ENCODE measurements at regions not wholly inside any gene's neighbourhood (a gene's known extent, or its start where the extent isn't known, plus 50 kb on each side); places are given as distances from the start of the nearest gene placed in this dataset.

DNA sequence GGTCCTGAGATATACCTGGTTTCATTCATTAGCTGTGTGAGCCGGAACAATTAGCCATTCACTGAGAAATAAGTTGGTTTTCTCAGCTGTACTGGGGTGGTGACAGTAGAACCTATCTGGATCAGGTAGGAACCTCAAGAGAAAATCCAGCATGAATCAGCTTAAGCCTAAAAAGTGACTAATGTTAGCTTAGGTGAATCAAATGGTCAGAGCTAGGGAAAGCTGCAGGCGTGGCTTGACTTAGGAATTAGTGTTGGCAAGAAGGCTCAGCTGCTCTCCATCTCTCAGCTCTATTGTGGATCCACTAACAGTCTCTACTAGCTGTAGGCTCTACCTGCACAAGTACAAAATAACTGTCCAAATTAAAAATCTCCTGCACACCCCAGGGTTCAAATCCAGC is 1025.5 kb downstream of the RAB28 start:
- no peaks in the 10 kb centered on the region for H4K20me1 ChIP-seq (ENCODE audit: insufficient read depth, low read length)
- H3K9me3 ChIP-seq (ENCODE audit: insufficient read depth, low read length) = no peaks in the 10 kb centered on the region
- H3K36me3 ChIP-seq (replicated peaks; ENCODE audit: low read depth, low read length) = no peaks in the 10 kb centered on the region
- no peak overlapping the region for H3K9ac ChIP-seq (ENCODE audit: low read length)
- no peak overlapping the region for H3K27ac ChIP-seq (ENCODE audit: low read length)
- H3K79me2 ChIP-seq (ENCODE audit: low read length) = no peaks in the 10 kb centered on the region
- TF ChIP-seq, protein P1, sequence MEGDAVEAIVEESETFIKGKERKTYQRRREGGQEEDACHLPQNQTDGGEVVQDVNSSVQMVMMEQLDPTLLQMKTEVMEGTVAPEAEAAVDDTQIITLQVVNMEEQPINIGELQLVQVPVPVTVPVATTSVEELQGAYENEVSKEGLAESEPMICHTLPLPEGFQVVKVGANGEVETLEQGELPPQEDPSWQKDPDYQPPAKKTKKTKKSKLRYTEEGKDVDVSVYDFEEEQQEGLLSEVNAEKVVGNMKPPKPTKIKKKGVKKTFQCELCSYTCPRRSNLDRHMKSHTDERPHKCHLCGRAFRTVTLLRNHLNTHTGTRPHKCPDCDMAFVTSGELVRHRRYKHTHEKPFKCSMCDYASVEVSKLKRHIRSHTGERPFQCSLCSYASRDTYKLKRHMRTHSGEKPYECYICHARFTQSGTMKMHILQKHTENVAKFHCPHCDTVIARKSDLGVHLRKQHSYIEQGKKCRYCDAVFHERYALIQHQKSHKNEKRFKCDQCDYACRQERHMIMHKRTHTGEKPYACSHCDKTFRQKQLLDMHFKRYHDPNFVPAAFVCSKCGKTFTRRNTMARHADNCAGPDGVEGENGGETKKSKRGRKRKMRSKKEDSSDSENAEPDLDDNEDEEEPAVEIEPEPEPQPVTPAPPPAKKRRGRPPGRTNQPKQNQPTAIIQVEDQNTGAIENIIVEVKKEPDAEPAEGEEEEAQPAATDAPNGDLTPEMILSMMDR (IDR thresholded peaks at IDR 0.05; ENCODE audit: low read depth, low read length) = no peak
- no peak for TF ChIP-seq EZH2phosphoT487 (IDR thresholded peaks at IDR 0.05; ENCODE audit: low read depth)
- H3K4me3 ChIP-seq (ENCODE audit: low read length) = no peak overlapping the region
- H3K4me1 ChIP-seq (ENCODE audit: low read length) = no peaks in the 10 kb centered on the region
- no peaks in the 10 kb centered on the region for H3K27me3 ChIP-seq (ENCODE audit: low read depth, low read length)
- no peak overlapping the region for H2AFZ ChIP-seq (ENCODE audit: low read depth, low read length)
- H3K4me2 ChIP-seq (ENCODE audit: low read length) = no peak overlapping the region

GRCh38 chr4:12452291-12452690 is 1023.6 kb upstream of the HS3ST1 start:
- TF ChIP-seq, protein P1 (IDR thresholded peaks at IDR 0.05; ENCODE audit: low read depth, low read length) = no peak
- TF ChIP-seq EZH2phosphoT487 (IDR thresholded peaks at IDR 0.05; ENCODE audit: low read depth) = no peak

DNA sequence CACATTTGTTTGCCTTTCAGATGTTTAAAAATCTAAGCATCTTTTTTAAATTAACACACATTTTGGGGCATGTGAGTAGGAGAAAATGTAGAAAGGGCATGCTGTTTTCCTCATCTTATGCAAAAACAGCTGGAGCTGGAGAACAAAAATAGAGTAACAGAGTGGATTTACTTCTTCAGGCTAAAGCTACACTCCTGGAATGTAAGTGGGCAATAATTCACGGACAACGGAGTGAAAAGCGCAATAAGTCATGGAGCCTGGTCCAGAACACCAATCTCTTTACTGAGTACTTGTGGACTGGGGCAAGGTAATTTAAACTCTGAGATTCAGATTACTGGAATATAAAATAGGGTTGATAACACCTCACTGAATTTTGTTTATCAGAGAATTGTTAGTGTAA is 1018.8 kb upstream of the HS3ST1 start:
- no peak for TF ChIP-seq EZH2phosphoT487 (IDR thresholded peaks at IDR 0.05; ENCODE audit: low read depth)
- TF ChIP-seq, protein P1 (IDR thresholded peaks at IDR 0.05; ENCODE audit: low read depth, low read length) = no peak
- no peaks in the 10 kb centered on the region for H3K27me3 ChIP-seq (ENCODE audit: low read depth, low read length)
- H3K9me3 ChIP-seq (ENCODE audit: insufficient read depth, low read length) = no peaks in the 10 kb centered on the region
- no peak overlapping the region for H3K9ac ChIP-seq (ENCODE audit: low read length)
- no peaks in the 10 kb centered on the region for H3K79me2 ChIP-seq (ENCODE audit: low read length)
- no peaks in the 10 kb centered on the region for H3K4me1 ChIP-seq (ENCODE audit: low read length)
- H2AFZ ChIP-seq (ENCODE audit: low read depth, low read length) = no peak overlapping the region
- no peak overlapping the region for H3K4me2 ChIP-seq (ENCODE audit: low read length)
- H3K27ac ChIP-seq (ENCODE audit: low read length) = no peak overlapping the region
- H3K36me3 ChIP-seq (replicated peaks; ENCODE audit: low read depth, low read length) = no peaks in the 10 kb centered on the region
- H4K20me1 ChIP-seq (ENCODE audit: insufficient read depth, low read length) = no peaks in the 10 kb centered on the region
- no peak overlapping the region for H3K4me3 ChIP-seq (ENCODE audit: low read length)

More at GRCh38 chr4:12452291-12452690, 1023.6 kb upstream of the HS3ST1 start:
- Histone ChIP-seq H3K4me2 (ENCODE audit: low read length) (no peak overlapping the region), H4K20me1 (ENCODE audit: insufficient read depth, low read length) (no peaks in the 10 kb centered on the region), H3K36me3 (replicated peaks; ENCODE audit: low read depth, low read length) (no peaks in the 10 kb centered on the region), H3K79me2 (ENCODE audit: low read length) (no peaks in the 10 kb centered on the region), H3K4me1 (ENCODE audit: low read length) (no peaks in the 10 kb centered on the region), H3K27ac (ENCODE audit: low read length) (no peak overlapping the region), H2AFZ (ENCODE audit: low read depth, low read length) (no peak overlapping the region), H3K4me3 (ENCODE audit: low read length) (no peak overlapping the region), H3K9me3 (ENCODE audit: insufficient read depth, low read length) (no peaks in the 10 kb centered on the region), H3K9ac (ENCODE audit: low read length) (no peak overlapping the region), H3K27me3 (ENCODE audit: low read depth, low read length) (no peaks in the 10 kb centered on the region)

DNA sequence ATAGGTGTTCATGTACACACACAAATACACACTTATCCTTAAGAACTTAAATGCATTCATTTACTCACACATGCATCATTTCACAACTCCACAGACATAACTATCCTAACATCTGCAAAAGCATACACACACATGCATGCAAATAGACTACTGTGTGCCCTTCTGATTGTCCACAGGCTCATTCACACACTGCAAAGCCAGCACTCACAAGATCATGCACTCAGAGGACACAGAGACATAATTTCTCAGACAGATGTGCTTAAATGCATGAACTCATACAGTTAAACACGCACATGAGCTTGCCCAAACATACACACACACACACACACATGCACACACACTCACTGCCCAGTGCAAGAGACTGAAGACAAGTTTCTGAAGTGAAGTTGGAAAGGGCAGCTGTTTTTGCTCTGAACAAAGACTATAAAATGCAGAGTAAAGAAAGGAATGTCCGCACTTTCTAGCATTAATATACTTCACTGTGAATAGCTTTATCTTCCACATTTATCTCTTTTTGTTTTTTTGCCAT is 1018.0 kb upstream of the HS3ST1 start:
- Histone ChIP-seq H3K27me3 (ENCODE audit: low read depth, low read length) (no peaks in the 10 kb centered on the region), H3K79me2 (ENCODE audit: low read length) (no peaks in the 10 kb centered on the region), H3K9ac (ENCODE audit: low read length) (no peak overlapping the region), H3K4me3 (ENCODE audit: low read length) (no peak overlapping the region), H3K36me3 (replicated peaks; ENCODE audit: low read depth, low read length) (no peaks in the 10 kb centered on the region), H3K4me1 (ENCODE audit: low read length) (no peaks in the 10 kb centered on the region), H3K9me3 (ENCODE audit: insufficient read depth, low read length) (no peaks in the 10 kb centered on the region), H2AFZ (ENCODE audit: low read depth, low read length) (no peak overlapping the region), H3K4me2 (ENCODE audit: low read length) (no peak overlapping the region), H3K27ac (ENCODE audit: low read length) (no peak overlapping the region), H4K20me1 (ENCODE audit: insufficient read depth, low read length) (no peaks in the 10 kb centered on the region)
- TF ChIP-seq EZH2phosphoT487 (IDR thresholded peaks at IDR 0.05; ENCODE audit: low read depth) = no peak
- TF ChIP-seq, protein P1 (IDR thresholded peaks at IDR 0.05; ENCODE audit: low read depth, low read length) = no peak
